ENCODE measurements at regions not wholly inside any gene's neighbourhood (a gene's known extent, or its start where the extent isn't known, plus 50 kb on each side); places are given as distances from the start of the nearest gene placed in this dataset.

DNA sequence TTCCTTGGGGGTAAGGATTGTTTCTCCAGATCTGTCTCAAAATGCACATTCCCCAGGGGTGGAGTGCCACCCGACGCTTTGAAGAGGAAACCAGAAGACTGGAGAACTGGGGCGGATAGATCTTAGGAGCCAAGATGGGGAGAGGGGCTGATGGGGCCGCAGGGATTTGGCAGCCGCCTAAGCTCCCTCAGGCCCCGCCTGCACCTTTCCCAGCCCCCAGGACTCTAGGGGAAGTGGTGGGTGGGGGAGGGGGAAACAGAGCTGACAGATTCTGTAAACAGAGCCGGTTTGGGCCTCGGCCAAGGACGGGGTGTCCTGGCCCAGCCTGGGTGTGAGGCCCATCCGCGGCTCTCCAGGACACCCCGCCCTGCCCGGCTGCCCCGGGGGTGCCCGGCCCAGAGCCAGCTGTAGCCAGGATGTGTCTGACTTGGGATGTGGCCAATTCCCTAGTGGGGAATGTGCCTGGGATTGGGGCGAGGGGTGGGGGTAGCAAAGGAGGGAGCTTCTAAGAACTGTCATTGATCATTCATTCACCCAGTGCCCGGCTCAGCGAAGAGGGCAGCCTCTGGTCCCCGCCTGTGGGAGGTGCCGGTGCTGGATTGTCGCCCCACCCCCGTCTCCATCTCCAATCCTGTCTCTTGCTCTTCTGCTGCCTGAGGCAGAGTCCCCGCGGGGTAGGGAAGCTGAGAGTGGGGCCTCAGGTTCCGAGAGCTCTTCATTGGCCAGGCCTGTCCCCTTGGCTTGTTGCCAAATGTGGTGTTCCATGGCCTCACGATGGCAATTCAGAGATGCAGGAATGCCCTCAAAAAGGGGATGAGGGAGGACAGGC is 54.8 kb upstream of the CDKN2AIPNL start (continued):
- TF ChIP-seq POLR2B (IDR thresholded peaks at IDR 0.05; ENCODE audit: low read depth, partially characterized antibody) (no peak), XRCC5 (IDR thresholded peaks at IDR 0.05; ENCODE audit: low read depth, low read length) (no peak), MAFG (tag; conservative IDR thresholded peaks at IDR 0.05) (no peak), CHD4 (IDR thresholded peaks at IDR 0.05; ENCODE audit: insufficient read depth, insufficient replicate concordance, low read depth, low read length, poor library complexity, severe bottlenecking) (peak; percentile 42), ARID4B (CRISPR knock-in tag; IDR thresholded peaks at IDR 0.05) (peak; percentile 33; the same call in 1 of the 2 replicates), KLF1 (tag; IDR thresholded peaks at IDR 0.05) (no peak), IRF2 (CRISPR knock-in tag; IDR thresholded peaks at IDR 0.05) (no peak), SAFB (IDR thresholded peaks at IDR 0.05; ENCODE audit: borderline replicate concordance, low read depth, low read length) (no peak), MTA3 (IDR thresholded peaks at IDR 0.05; ENCODE audit: borderline replicate concordance) (peak; percentile 5; the same call in 1 of the 2 replicates)

All from K562 (cell line).